HG02852 (cell line): ENCODE measurements at regions not wholly inside any gene's neighbourhood (a gene's known extent, or its start where the extent isn't known, plus 50 kb on each side); places are given as distances from the start of the nearest gene placed in this dataset.
A peak's percentile ranks its signal among the peaks of the same experiment; 100 is the strongest.

Experiments
- ATAC-seq: cut with Tn5 transposase; IDR thresholded peaks from one replicate; pipeline ENCODE4 v1.9.1; 2021; ENCODE audit warnings: mild to moderate bottlenecking, moderate library complexity; ENCODE audit not compliant: unreplicated experiment

- ATAC-seq, result no peak
Observed at GRCh38 chr14:62130441-62130840, 368.2 kb downstream of the SNAPC1 start.

DNA sequence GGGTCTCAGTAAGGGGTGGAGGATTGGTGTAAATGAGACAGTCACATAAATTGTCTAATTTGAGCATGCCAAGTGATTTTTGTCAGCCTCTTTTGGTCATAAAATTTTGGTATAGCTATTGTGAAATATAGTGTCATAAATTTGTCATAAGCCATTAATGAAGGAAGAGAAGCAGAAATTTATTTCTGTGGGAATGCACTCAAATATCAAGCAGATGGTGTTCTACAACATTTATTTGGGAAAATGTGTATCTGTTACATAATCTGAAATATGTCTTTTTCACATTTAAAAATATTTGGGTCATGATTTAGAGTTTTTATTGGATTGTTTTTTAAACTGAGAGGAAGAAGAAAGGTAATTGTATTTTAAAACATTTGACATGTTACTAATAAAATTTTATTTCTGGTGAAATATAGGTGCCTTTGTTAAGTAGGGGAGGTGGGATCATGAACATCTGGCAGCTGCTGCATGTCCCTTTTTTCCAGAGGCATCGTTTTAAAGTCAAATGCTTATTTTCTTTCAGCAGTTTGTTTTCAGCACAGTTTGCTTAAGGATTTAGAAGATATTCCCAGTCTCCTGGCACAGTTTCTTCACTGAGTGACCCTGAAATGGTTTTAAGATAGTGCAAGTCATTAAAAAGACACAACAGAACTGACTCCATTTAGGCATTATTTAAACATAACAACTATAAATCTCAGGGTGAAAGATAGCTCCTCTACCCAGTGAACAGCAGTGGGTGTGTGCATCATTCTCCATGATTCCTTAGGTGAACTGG, 371.7 kb downstream of the SNAPC1 start:
- no peak for ATAC-seq

GRCh38 chr14:62138593-62138992, 376.4 kb downstream of the SNAPC1 start:
- no peak for ATAC-seq

DNA sequence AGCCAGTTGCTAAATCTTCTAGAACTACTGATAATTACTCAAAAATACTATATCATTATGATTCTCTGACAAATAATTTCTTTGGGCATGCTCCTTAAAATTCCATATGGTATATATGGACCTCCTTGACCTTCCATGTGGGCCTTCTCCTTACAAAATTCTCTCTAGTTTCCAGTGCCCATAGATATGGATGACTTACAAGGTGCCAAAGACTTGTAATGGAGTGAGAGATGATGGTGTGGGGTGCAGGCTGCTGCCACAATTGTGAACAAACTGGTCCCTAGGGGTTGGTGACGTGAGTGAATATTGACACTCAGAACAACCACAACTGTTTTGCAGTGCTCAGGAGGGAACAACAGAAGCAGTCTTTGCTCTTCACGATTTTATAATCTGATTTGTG, 378.9 kb downstream of the SNAPC1 start:
- no peak for ATAC-seq

DNA sequence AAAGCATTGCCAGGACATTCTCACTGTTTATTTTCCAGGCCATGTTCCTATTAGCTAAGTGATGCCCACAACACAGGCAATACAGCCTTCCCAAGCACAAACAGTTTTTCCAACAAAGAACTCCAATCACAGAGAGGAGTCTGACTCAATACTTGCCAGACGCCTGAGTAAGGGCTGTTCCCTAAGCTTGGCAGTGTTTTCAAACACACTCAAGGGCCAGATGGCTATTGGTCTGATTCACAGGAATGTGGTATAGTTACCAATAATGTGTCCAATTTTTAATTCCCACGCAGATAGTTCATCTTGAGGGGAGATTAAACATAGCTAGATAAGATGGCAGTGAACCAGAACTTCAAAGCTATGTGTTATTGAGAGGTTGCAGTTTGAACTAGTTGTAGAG, 381.0 kb downstream of the SNAPC1 start:
- no peak for ATAC-seq

DNA sequence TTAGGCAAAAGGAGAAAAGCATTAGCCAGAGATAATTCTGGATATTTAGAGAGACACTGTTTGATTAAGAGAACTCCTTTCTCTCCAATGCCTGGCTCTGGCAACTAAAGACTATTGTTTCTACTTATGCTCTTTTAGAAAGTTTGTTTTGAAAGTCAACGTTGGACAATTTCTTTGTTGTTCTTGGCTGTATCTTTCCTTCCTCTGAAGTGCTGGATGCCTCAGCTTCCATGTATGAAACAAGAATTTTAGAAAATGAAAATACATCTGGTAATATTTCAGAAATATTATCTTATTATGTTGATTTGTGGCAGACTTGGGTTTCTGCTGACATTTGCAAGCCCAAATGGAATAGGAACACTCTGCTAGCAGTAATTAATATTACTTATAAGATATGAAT, 382.6 kb downstream of the SNAPC1 start:
- no peak for ATAC-seq

- ATAC-seq, result no peak
Observed at GRCh38 chr14:62146030-62146429, 383.8 kb downstream of the SNAPC1 start.

GRCh38 chr14:62156052-62156451, 393.8 kb downstream of the SNAPC1 start:
- ATAC-seq, result no peak

DNA sequence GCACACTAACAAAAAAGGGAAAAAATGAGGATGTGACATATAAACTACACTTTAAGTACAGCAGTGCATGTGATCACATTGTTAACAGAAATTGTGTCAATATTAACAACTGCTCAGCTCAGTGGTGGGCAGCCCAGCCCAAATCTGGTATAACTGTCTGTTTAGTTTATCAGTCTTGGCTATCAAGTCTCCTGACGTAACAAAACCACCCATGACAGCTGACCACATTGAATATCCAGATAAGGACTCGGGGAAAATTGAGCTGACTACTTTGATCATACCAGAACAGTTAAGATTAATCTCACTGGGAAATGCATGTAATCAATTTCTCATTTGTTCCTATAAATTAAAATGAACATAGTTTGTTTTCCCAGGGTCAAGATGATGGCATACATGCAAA, 396.6 kb downstream of the SNAPC1 start:
- ATAC-seq, result no peak

- no peak for ATAC-seq
Observed at GRCh38 chr14:62159314-62159713, 397.1 kb downstream of the SNAPC1 start.

DNA sequence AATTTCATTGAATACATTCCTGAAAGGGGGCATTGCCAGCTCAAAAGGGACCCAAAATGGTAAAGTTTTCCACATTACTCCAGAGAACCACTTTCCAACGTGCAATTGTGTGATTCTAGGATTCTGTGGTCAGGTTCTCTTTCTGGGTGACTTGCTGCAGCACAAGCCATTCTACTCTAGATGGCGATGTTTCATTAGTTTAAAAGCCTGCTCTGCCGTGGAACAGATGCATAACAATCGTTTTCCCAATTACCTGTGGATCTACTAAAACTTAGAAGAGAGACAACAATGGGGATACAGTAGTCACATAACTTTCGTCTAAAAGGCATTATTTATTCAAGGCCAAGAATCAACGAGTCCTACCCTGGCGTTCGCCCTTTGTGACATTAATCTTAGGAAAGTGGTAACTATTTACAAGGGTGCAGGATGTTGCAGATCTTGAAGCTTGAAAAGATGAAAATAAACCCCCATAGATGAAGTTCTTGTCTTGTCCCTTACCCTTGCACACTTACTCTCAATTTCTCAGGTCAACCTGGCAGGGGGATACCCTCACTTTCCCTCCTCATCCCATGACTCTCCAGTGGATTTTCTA, 400.9 kb downstream of the SNAPC1 start:
- no peak for ATAC-seq

DNA sequence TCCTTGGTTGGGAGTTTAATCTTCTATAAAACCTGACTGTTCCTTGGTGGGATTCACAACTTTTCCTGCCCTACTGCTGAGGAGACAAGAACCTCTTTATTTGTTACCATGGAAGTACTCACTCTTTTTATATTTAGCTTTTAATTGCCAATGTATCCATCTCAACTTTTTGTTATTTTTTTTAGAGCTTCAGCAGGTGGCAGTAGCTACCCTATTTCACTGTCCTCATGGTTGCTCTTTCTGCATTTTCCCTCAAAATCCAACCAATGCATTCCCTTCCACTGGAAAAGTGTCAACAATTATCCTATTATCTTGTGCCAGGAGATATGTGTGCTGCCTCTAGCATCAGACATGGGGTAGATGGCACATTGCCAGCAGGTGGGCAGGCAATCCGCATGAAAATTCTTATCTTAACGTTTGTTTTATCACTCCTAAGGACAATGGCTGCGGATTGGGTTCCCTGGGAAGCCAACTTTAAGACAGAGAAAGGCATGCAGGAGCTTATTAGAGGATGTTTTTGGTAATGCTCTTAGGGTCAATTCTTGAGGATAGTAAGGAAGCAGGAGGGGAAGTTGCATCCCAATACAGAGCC, 406.4 kb downstream of the SNAPC1 start:
- ATAC-seq, result no peak

DNA sequence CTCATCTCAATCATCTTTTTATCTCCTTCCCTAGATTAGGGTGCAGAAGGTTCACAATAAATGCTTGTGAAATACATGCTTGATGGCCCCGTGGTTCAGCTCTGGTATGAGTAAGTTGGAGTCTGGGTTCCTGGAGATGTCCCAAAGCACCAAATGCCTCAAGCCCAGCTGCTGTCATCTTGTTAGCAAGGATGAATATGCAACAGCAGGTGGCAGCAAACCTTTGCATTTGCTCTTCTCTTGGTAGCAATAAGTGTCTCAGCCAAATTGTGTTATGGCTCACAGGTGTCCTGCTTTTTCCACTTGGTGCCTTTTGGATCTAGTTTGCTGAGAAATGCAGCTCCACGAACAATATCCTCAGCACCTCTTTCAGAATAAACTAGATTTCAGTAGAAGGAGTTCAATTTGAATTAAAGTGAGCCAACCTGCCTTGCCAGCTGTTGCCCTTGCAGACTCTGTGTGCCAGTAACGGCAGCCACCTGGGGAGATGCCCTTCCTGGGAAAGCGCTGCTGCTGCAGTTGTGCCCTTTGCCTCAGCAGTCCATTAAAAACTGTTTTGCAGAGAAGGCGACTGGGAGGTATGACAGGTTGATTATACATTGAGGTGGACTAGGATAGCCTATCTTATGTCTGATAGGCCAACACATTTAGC, 417.3 kb downstream of the SNAPC1 start:
- ATAC-seq, result peak; percentile 71

- ATAC-seq, result no peak
Observed at GRCh38 chr14:62181591-62181990, 419.4 kb downstream of the SNAPC1 start.

- no peak for ATAC-seq
Observed at GRCh38 chr14:62185078-62185477, 422.9 kb downstream of the SNAPC1 start.

GRCh38 chr14:62187265-62187664, 425.0 kb downstream of the SNAPC1 start:
- ATAC-seq, result no peak

- no peak for ATAC-seq
Observed at GRCh38 chr14:62189698-62190097, 427.5 kb downstream of the SNAPC1 start.

- ATAC-seq, result no peak
Observed at GRCh38 chr14:62206456-62206855, 444.2 kb downstream of the SNAPC1 start.

DNA sequence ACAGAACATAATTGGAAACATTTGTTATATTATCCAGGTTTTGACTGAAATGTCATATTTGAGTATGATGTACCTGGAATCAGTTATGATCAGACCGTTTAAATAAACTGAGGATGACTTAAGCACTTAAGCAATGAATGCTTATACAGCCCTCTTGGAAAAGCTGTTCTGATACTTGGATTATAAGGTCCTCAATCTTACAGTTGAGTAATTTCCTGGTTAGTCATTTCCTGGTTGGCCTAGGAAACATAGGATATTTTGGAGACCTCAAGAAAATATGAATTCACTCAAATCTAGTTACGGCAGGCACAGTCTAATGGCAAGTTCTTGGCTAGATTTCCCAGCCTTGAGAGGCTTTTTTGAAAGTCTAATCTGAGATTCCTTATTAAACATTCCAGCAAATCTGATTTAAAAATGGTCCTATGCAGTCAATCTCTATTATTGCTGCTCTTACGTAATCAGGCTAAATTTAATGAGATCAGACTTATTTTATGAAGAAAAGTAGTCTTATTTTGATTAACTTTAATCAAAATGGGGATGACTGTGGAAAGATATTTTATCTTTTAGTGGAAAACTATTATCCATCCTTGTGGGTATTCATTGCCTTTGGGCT, 447.2 kb downstream of the SNAPC1 start:
- no peak for ATAC-seq

DNA sequence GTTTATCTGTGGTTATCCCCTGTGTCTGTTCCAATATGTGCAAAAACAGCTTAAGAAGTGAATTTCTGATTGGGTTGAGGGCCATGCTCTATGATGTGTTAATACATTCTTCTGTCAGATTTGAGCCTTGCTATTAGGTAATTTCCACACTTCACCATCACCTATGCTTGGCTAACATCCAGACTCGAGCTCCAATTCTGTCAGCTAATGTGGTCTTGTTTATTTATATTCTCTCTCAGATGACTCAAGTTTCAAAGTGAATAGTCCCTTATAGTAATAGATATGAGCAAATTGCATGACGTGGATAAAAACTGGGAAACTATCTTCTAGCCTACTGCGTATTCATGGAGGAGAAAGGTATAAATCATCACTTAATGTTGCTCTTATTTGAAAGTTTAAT, 451.3 kb downstream of the SNAPC1 start:
- ATAC-seq, result no peak

- no peak for ATAC-seq
Observed at GRCh38 chr14:62216121-62216520, 453.9 kb downstream of the SNAPC1 start.
